HUES64 (cell line): ENCODE measurements at regions not wholly inside any gene's neighbourhood (a gene's known extent, or its start where the extent isn't known, plus 50 kb on each side); places are given as distances from the start of the nearest gene placed in this dataset.

Source experiments
- H3K27ac ChIP-seq: 2 replicates; pipeline ENCODE4 v1.7.0; 2013; ENCODE audit warnings: low read depth, low read length, inconsistent platforms
- H3K27me3 ChIP-seq: 2 replicates; pipeline ENCODE4 v1.6.1; 2013; ENCODE audit warnings: mild to moderate bottlenecking, low read length; ENCODE audit not compliant: insufficient read depth
- H3K36me3 ChIP-seq: 2 replicates; pipeline ENCODE4 v1.6.1; 2013; ENCODE audit warnings: mild to moderate bottlenecking, low read length; ENCODE audit not compliant: insufficient read depth
- H3K4me1 ChIP-seq: 2 replicates; pipeline ENCODE4 v1.6.1; 2013; ENCODE audit warnings: mild to moderate bottlenecking, low read length, moderate library complexity; ENCODE audit not compliant: insufficient read depth
- H3K4me3 ChIP-seq: 2 replicates; pipeline ENCODE4 v1.5.1; 2013; ENCODE audit warnings: mild to moderate bottlenecking, low read length, moderate library complexity
- H3K9ac ChIP-seq: 2 replicates; pipeline ENCODE4 v1.6.1; 2013; ENCODE audit warnings: mild to moderate bottlenecking, low read depth, low read length
- H3K9me3 ChIP-seq: 2 replicates; pipeline ENCODE4 v1.6.1; 2013; ENCODE audit warnings: low read depth, low read length; ENCODE audit not compliant: insufficient read depth
- WGBS: fragments of 150-250, 120-280 bp; methylation state at CpG from one replicate; pipeline ENCODE4 v1.1.7; 2013; ENCODE audit warnings: missing lambda C conversion rate; 5-methylcytosine and 5-hydroxymethylcytosine counted together

DNA sequence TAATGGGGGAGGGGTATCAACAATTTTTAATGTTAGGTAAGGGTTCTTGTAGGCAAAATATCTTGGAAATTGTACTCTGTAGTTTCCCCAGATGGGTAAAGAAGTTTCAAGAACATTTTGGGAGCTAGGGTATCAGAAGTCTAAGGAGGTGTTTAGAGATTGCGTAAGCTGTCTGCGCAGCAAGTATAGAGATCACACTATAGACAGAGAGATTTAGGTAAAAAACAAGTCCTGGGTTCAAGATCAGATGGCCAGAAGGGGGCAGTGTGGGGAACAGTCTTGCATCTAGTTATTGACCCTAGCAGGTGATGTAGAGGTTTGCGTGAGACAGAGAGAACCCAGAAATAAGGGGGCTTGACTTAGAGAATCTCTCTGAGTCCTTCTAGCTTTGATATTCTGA is 80.8 kb downstream of the S1PR1 start:
- H3K27ac ChIP-seq, result no peak overlapping the region
- H3K4me1 ChIP-seq, result no peaks in the 10 kb centered on the region
- no peaks in the 10 kb centered on the region for H3K36me3 ChIP-seq
- no peak overlapping the region for H3K4me3 ChIP-seq
- 94% methylated on average over 3 of the region's 3 CpGs for WGBS
- H3K9me3 ChIP-seq, result no peaks in the 10 kb centered on the region
- no peak overlapping the region for H3K9ac ChIP-seq
- H3K27me3 ChIP-seq, result no peaks in the 10 kb centered on the region

DNA sequence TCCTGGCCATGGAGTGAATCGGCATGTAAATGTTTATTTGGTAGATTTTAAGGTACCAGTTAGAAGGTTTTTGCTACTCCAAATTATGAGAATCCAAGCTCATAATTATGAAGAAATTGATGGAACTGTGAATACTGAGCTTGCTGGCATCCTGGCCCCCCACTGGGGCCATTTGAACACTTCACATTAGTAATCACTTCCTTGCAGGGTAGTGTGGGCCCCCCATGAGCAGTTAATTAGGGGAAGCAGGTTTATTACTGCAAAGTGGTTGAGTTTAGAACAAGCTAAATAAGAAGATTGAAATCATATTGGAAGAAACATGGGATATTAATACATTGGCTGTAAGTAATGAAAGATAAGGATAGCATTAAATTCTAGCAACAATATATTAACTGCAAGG is 86.7 kb downstream of the S1PR1 start:
- no peaks in the 10 kb centered on the region for H3K36me3 ChIP-seq
- no peaks in the 10 kb centered on the region for H3K27me3 ChIP-seq
- H3K4me1 ChIP-seq, result peaks cover 10% of the 10 kb centered on the region; the same call in 1 of the 2 replicates
- H3K27ac ChIP-seq, result no peak overlapping the region
- WGBS, result 100% methylated on average over 1 of the region's 1 CpG
- no peak overlapping the region for H3K9ac ChIP-seq
- H3K9me3 ChIP-seq, result no peaks in the 10 kb centered on the region
- no peak overlapping the region for H3K4me3 ChIP-seq

DNA sequence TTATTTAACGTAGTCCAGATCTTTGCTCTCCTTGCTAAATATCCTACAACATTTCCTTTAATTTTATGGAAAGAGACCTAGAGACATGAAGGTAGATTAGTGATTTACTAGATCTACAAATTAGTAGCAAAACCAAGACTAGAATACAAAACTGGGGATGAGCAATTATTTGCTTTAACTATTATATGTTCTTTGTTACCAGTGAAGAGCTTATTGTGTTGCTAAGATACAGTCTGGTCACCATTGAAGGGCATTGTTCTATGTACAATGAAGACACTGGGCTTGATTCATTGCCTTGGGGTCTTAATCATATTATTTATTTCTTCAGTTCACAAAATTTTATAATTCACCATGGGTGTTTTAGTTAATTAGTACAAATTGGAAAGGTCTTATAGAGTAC is 88.3 kb downstream of the S1PR1 start:
- Histone ChIP-seq H3K4me3 (no peak overlapping the region), H3K36me3 (no peaks in the 10 kb centered on the region), H3K9ac (no peak overlapping the region), H3K27ac (no peak overlapping the region), H3K9me3 (no peaks in the 10 kb centered on the region), H3K4me1 (peaks cover 10% of the 10 kb centered on the region; the same call in 1 of the 2 replicates), H3K27me3 (no peaks in the 10 kb centered on the region)
- no CpG with 5 or more reads among the region's 1 CpG for WGBS

DNA sequence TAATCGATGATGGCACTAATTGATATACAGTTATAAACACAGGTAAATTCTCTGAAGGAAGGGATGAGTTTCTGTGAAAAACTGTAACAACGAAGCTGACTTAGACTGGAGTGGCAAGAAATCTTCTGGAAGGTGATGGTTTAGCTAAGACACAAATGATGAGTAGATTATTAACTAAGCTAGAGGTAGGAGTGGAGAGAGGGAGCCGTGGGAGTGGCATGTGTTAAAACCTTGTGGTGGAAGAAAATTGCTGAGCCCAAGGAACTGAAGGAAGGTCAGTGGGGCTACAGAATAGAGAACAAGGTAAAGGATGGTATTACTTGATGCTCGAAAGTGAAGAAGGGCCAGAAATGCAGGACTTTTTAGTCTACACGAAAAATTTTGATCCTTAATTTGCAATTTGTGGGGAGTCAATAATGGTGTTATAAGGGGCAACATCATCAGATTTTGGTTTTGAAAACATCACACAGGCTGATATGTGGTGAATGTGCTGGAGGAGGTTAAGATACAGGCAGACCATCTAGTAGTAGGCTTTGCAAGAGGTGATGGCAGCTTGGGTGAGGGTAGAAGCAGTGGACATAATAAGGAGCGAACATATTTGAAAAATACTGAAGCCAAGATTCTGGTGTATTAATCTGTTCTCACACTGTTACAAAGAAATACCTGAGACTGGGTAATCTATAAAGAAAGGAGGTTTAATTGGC is 93.8 kb downstream of the S1PR1 start:
- Histone ChIP-seq H3K27ac (no peak overlapping the region), H3K4me1 (no peaks in the 10 kb centered on the region), H3K36me3 (no peaks in the 10 kb centered on the region), H3K9me3 (no peaks in the 10 kb centered on the region), H3K9ac (no peak overlapping the region), H3K27me3 (no peaks in the 10 kb centered on the region), H3K4me3 (no peak overlapping the region)
- 93% methylated on average over 6 of the region's 6 CpGs for WGBS

DNA sequence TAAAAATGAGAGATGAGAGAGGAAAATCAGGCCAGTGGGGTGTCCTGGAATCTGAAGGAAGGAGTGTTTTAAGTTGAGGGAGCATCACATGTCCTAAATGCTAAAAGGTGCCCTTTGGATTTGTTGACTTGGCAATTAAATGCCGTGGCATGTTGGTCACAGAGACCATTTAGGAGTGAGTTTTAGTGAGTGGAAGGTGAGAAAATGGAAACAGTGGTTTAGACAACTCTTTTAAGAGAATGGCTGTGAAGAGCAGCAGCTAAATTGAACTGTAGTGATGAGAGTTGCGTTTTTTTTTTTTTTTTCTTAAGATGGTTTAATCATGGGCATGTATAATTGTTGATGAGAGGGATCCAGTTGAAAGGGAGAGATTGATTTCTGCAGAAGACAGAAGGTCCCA is 95.0 kb downstream of the S1PR1 start:
- Histone ChIP-seq H3K27ac (no peak overlapping the region), H3K4me1 (no peaks in the 10 kb centered on the region), H3K9me3 (no peaks in the 10 kb centered on the region), H3K4me3 (no peak overlapping the region), H3K36me3 (no peaks in the 10 kb centered on the region), H3K27me3 (no peaks in the 10 kb centered on the region), H3K9ac (no peak overlapping the region)
- WGBS, result 91% methylated on average over 2 of the region's 2 CpGs

DNA sequence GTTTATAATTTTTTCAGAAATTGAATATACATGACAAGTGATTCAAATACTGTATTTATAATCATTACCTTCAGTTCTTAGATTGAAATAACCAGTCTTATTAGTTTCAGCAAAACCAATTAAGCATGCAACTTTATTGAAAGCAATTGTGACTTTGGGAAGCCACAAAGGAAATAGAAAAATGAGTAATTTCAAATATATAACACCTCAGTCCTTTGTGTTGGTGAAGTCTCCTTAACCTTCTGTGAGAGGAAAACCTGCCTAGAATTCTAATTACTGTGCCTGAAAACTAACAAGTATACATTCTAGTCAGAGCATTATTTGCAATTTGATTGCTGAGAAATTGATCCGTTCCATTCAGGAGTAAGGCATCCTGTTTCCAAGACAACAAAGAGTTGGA is 95.8 kb downstream of the S1PR1 start:
- WGBS, result 88% methylated on average over 1 of the region's 1 CpG
- Histone ChIP-seq H3K36me3 (no peaks in the 10 kb centered on the region), H3K27ac (no peak overlapping the region), H3K9me3 (no peaks in the 10 kb centered on the region), H3K9ac (no peak overlapping the region), H3K27me3 (no peaks in the 10 kb centered on the region), H3K4me3 (no peak overlapping the region), H3K4me1 (no peaks in the 10 kb centered on the region)

DNA sequence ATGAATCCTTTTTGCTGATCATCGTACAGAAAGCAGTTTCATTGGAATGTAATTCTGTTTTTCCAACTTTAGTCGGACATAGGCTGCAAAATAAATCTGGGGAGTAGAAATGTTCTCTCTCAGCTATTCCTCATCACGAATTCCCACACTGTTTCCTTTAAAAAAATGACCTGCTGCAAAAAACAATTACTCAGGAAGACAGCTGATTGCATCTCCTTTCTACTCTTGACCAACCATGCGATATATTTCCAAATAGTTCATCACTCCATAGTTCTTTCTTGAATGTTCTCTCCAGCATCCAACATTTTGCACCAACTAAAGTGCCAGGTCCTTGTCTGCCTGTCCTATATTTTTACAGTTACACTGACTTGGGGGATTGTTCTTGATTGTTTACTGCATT is 96.4 kb downstream of the S1PR1 start:
- no peaks in the 10 kb centered on the region for H3K9me3 ChIP-seq
- H3K27ac ChIP-seq, result no peak overlapping the region
- WGBS, result 95% methylated on average over 4 of the region's 4 CpGs
- H3K4me1 ChIP-seq, result no peaks in the 10 kb centered on the region
- H3K36me3 ChIP-seq, result no peaks in the 10 kb centered on the region
- H3K4me3 ChIP-seq, result no peak overlapping the region
- H3K27me3 ChIP-seq, result no peaks in the 10 kb centered on the region
- no peak overlapping the region for H3K9ac ChIP-seq

DNA sequence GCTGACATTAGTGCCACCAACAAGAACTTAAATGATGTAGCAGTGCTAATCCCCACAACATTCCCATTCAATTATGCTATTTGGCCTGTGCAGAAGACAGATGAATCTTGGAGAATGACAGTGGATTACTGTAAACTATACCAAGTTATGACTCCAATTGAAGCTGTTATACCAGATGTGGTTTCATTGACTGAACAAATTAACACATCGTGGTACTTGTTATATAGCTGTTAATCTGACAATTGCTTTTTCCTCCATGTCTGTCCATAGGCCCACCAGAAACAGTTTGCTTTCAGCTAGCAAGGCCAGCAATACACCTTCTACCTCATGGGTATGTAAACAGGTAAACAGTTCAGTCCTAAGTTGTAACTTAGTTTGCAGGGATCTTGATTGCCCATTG is 101.1 kb downstream of the S1PR1 start:
- H3K9me3 ChIP-seq, result peaks cover 5% of the 10 kb centered on the region; the same call in 1 of the 2 replicates
- no peak overlapping the region for H3K27ac ChIP-seq
- no peak overlapping the region for H3K9ac ChIP-seq
- no peaks in the 10 kb centered on the region for H3K27me3 ChIP-seq
- 100% methylated on average over 1 of the region's 1 CpG for WGBS
- no peaks in the 10 kb centered on the region for H3K4me1 ChIP-seq
- H3K4me3 ChIP-seq, result no peak overlapping the region
- no peaks in the 10 kb centered on the region for H3K36me3 ChIP-seq

DNA sequence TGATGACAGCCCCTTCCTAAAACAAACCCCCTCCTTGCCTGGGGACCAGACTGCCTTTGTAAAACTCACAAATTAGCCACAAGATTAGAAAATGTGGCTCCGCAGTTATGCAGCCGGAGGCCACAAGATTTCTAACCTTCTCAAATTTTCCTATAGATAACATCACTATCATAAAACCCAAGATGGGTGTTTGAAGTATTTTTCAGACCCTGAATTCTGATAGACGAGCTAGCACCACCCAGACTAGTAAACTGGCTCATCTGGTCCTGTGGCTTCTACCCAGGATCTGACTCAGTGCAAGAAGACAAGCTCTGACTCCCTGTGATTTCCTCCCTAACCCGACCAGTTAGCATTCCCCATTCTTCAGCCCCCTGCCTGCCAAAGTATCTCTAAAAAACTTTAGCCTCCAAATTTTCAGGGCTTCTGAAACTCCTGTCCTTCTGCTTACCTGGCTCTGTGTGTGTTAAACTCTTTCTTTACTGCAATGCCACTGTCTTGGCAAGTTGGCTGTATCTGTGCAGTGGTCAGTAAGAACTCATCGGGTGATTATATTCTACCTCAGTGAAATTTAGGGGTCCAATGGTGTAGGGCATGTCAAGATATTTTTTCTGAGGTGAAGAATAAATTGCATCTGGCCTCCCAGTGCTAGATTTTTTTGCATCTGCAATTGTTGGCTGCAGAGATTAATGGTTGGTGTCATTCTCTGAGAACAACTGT is 102.1 kb downstream of the S1PR1 start:
- H3K4me1 ChIP-seq, result no peaks in the 10 kb centered on the region

DNA sequence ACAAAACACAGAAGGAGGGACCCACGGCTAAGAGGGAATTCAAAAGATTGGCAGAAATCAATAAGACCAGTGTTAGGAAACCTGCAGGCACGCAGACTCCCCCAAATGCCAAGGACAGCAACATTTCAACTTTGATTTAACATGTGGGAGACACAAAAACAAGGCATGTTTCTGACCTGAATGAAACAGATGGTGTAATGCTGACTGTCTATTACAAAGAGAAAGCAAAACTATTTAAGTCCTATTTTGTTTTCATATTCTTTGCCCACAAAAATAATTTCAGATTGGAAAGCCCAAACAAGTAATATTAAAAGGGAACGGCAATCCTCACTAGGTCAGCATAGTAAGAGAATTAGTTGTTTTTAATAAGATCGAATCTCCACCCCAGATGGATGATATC is 107.9 kb downstream of the S1PR1 start:
- no peaks in the 10 kb centered on the region for H3K9me3 ChIP-seq
- no peaks in the 10 kb centered on the region for H3K27me3 ChIP-seq
- H3K4me3 ChIP-seq, result no peak overlapping the region
- H3K27ac ChIP-seq, result no peak overlapping the region
- 97% methylated on average over 4 of the region's 4 CpGs for WGBS
- no peak overlapping the region for H3K9ac ChIP-seq
- no peaks in the 10 kb centered on the region for H3K4me1 ChIP-seq
- no peaks in the 10 kb centered on the region for H3K36me3 ChIP-seq

More for the DNA sequence above, 102.1 kb downstream of the S1PR1 start:
- H3K27ac ChIP-seq, result no peak overlapping the region
- no peak overlapping the region for H3K9ac ChIP-seq
- H3K4me3 ChIP-seq, result no peak overlapping the region
- WGBS, result 82% methylated on average over 5 of the region's 5 CpGs
- no peaks in the 10 kb centered on the region for H3K36me3 ChIP-seq
- H3K27me3 ChIP-seq, result no peaks in the 10 kb centered on the region
- H3K9me3 ChIP-seq, result peaks cover 5% of the 10 kb centered on the region; the same call in 1 of the 2 replicates

DNA sequence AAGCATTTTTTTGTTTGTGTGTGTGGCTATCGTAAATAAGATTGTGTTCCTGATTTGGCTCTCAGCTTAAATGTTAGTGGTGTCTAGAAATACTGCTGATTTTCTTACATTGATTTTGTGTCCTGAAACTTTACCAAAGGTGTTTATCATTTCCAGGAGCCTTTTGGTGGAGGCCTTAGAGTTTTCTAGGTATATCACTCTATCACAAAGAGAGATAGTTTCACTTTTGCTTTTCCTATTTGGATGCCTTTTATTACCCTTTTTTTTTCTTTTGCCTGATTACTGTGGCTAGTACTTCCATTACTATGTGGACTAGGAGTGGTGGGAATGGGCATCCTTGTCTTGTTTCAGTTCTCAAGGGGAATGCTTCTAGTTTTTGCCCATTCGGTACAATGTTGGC is 109.6 kb downstream of the S1PR1 start:
- Histone ChIP-seq H3K4me1 (no peaks in the 10 kb centered on the region), H3K9ac (no peak overlapping the region), H3K27ac (no peak overlapping the region), H3K9me3 (no peaks in the 10 kb centered on the region), H3K27me3 (no peaks in the 10 kb centered on the region), H3K36me3 (no peaks in the 10 kb centered on the region), H3K4me3 (no peak overlapping the region)
- 94% methylated on average over 2 of the region's 2 CpGs for WGBS
